ENCODE measurements at regions not wholly inside any gene's neighbourhood (a gene's known extent, or its start where the extent isn't known, plus 50 kb on each side); places are given as distances from the start of the nearest gene placed in this dataset.

- no peak overlapping the region for H3K4me3 ChIP-seq
- no peaks in the 10 kb centered on the region for H3K27me3 ChIP-seq
- intact Hi-C loops (cut with DNase I) = no loop called here
- ATAC-seq (no peak), DNase-seq (no peak)
- 54% methylated on average over 6 of the region's 6 CpGs for WGBS (ENCODE audit: insufficient coverage, low coverage, low lambda C conversion rate, missing lambda C conversion rate)
- H3K9me3 ChIP-seq = no peaks in the 10 kb centered on the region
- no peaks in the 10 kb centered on the region for H3K36me3 ChIP-seq
- no peak overlapping the region for H3K27ac ChIP-seq
- H3K4me1 ChIP-seq = no peaks in the 10 kb centered on the region
- TF ChIP-seq POLR2A (IDR thresholded peaks at IDR 0.05) (no peak), CTCF (IDR thresholded peaks at IDR 0.05) (no peak)
These were observed 50.0 kb upstream of the USP44 start for GRCh38 chr12:95601091-95601961.
